GM12878 (cell line): ENCODE measurements at regions not wholly inside any gene's neighbourhood (a gene's known extent, or its start where the extent isn't known, plus 50 kb on each side); places are given as distances from the start of the nearest gene placed in this dataset.

Experiments used
- BHLHE40 ChIP-seq, 2 experiments: fragments of 450-650 bp in 1 of 2; IDR thresholded peaks; 2 replicates each; pipeline ENCODE4 v1.6.1; 2011 to 2017; ENCODE audit warnings: low read depth in 2 of 2, borderline replicate concordance in 1 of 2, improper control_type of control experiment in 1 of 2, low read length in 1 of 2, mild to moderate bottlenecking in 1 of 2
- CBX5 ChIP-seq: sonication (generic); IDR thresholded peaks from 2 replicates; pipeline ENCODE4 v1.6.1; 2016; ENCODE audit warnings: low read depth, moderate library complexity, mild to moderate bottlenecking, inconsistent platforms
- CHD2 ChIP-seq: IDR thresholded peaks from 2 replicates; pipeline ENCODE4 v1.6.1; 2011; ENCODE audit warnings: low read depth, low read length, improper control_type of control experiment, borderline replicate concordance
- CREM ChIP-seq: IDR thresholded peaks from 2 replicates; pipeline ENCODE4 v1.6.1; 2014; ENCODE audit warnings: antibody characterized with exemption, low read depth
- EGR1 ChIP-seq, 2 experiments: IDR thresholded peaks; 1 replicate in 1 of 2; 2 replicates in 1 of 2; pipeline ENCODE4 v1.6.1; 2011 to 2012; ENCODE audit warnings: low read depth in 2 of 2, low read length in 2 of 2, borderline replicate concordance in 1 of 2, mild to moderate bottlenecking in 1 of 2, moderate library complexity in 1 of 2
- EP300 ChIP-seq, 2 experiments: fragments of 150-350 bp in 1 of 2; IDR thresholded peaks; 2 replicates each; pipeline ENCODE4 v1.6.1; 2011 to 2012; ENCODE audit warnings: low read depth in 2 of 2, low read length in 2 of 2, borderline replicate concordance in 1 of 2, improper control_type of control experiment in 1 of 2, inconsistent platforms in 1 of 2; ENCODE audit not compliant: control insufficient read depth in 1 of 2
- FOS ChIP-seq: IDR thresholded peaks from 3 replicates; pipeline ENCODE4 v1.6.1; 2011; ENCODE audit warnings: borderline replicate concordance; ENCODE audit not compliant: insufficient read length; ENCODE audit errors: extremely low read depth
- GABPA ChIP-seq: IDR thresholded peaks from 2 replicates; pipeline ENCODE4 v1.6.1; 2014; ENCODE audit warnings: antibody characterized with exemption, low read depth, mild to moderate bottlenecking, inconsistent platforms
- HDAC6 ChIP-seq: fragments of 200-600 bp; sonication (generic); IDR thresholded peaks from one replicate; pipeline ENCODE4 v1.8.0; 2017; ENCODE audit warnings: antibody characterized with exemption; ENCODE audit not compliant: unreplicated experiment
- IKZF1 ChIP-seq: fragments of 450-650 bp; conservative IDR thresholded peaks from 2 replicates; pipeline ENCODE4 v1.6.1; 2017; ENCODE audit warnings: antibody characterized with exemption, mild to moderate bottlenecking
- IRF4 ChIP-seq: IDR thresholded peaks from 2 replicates; pipeline ENCODE4 v1.6.1; 2011; ENCODE audit warnings: low read depth, low read length
- IRF5 ChIP-seq: fragments of 450-650 bp; IDR thresholded peaks from 2 replicates; pipeline ENCODE4 v1.6.1; 2017; ENCODE audit warnings: borderline replicate concordance
- MEF2B ChIP-seq: fragments of 450-650 bp; IDR thresholded peaks from 2 replicates; pipeline ENCODE4 v1.6.1; 2018; ENCODE audit warnings: mild to moderate bottlenecking, moderate library complexity; ENCODE audit not compliant: partially characterized antibody, poor library complexity, severe bottlenecking
- MTA2 ChIP-seq: fragments of 450-650 bp; IDR thresholded peaks from 2 replicates; pipeline ENCODE4 v1.6.1; 2016; ENCODE audit warnings: low read depth, mild to moderate bottlenecking, moderate library complexity
- NFIC ChIP-seq: IDR thresholded peaks from 2 replicates; pipeline ENCODE4 v1.6.1; 2012; ENCODE audit warnings: low read depth, mild to moderate bottlenecking, inconsistent platforms, low read length, moderate library complexity
- NFXL1 ChIP-seq: fragments of 450-650 bp; IDR thresholded peaks from 2 replicates; pipeline ENCODE4 v1.6.1; 2017; ENCODE audit warnings: antibody characterized with exemption, mild to moderate bottlenecking, borderline replicate concordance
- PAX5 ChIP-seq: IDR thresholded peaks from 2 replicates; pipeline ENCODE4 v1.6.1; 2011; ENCODE audit warnings: low read depth, low read length, borderline replicate concordance
- POU2F2 ChIP-seq: IDR thresholded peaks from 3 replicates; pipeline ENCODE4 v1.6.1; 2011; ENCODE audit warnings: low read depth, mild to moderate bottlenecking, low read length, borderline replicate concordance
- RCOR1 ChIP-seq: conservative IDR thresholded peaks from 2 replicates; pipeline ENCODE4 v1.6.1; 2012; ENCODE audit warnings: low read depth, low read length, improper control_type of control experiment
- SIN3A ChIP-seq: IDR thresholded peaks from 2 replicates; pipeline ENCODE4 v1.6.1; 2012; ENCODE audit warnings: low read depth, low read length, improper control_type of control experiment
- SPI1 ChIP-seq: IDR thresholded peaks from 2 replicates; pipeline ENCODE4 v1.6.1; 2011; ENCODE audit warnings: low read depth, mild to moderate bottlenecking, low read length, moderate library complexity, borderline replicate concordance; ENCODE audit not compliant: insufficient read depth
- SUZ12 ChIP-seq: fragments of 200-600 bp; sonication (generic); IDR thresholded peaks from one replicate; pipeline ENCODE4 v1.6.1; 2018; ENCODE audit warnings: antibody characterized with exemption, mild to moderate bottlenecking; ENCODE audit not compliant: unreplicated experiment
- WRNIP1 ChIP-seq: IDR thresholded peaks from 2 replicates; pipeline ENCODE4 v1.6.1; 2011; ENCODE audit warnings: low read depth, low read length, improper control_type of control experiment, borderline replicate concordance
- ZNF24 ChIP-seq: fragments of 450-650 bp; IDR thresholded peaks from 2 replicates; pipeline ENCODE4 v1.6.1; 2017; ENCODE audit warnings: antibody characterized with exemption, mild to moderate bottlenecking
- ZNF622 ChIP-seq: fragments of 450-650 bp; IDR thresholded peaks from 2 replicates; pipeline ENCODE4 v1.6.1; 2017; ENCODE audit warnings: mild to moderate bottlenecking, inconsistent platforms
- TF ChIP-seq, protein P1 (sequence below): IDR thresholded peaks from 2 replicates; pipeline ENCODE4 v1.6.1; 2011; ENCODE audit warnings: mild to moderate bottlenecking, low read depth, low read length, moderate library complexity; ENCODE audit not compliant: insufficient replicate concordance
- TF ChIP-seq, protein P2 (sequence below): IDR thresholded peaks from 2 replicates; pipeline ENCODE4 v1.6.1; 2012; ENCODE audit warnings: low read depth, low read length, improper control_type of control experiment
- TF ChIP-seq, protein P3 (sequence below): fragments of 450-650 bp; IDR thresholded peaks from 2 replicates; pipeline ENCODE4 v1.6.1; 2016; ENCODE audit warnings: mild to moderate bottlenecking

DNA sequence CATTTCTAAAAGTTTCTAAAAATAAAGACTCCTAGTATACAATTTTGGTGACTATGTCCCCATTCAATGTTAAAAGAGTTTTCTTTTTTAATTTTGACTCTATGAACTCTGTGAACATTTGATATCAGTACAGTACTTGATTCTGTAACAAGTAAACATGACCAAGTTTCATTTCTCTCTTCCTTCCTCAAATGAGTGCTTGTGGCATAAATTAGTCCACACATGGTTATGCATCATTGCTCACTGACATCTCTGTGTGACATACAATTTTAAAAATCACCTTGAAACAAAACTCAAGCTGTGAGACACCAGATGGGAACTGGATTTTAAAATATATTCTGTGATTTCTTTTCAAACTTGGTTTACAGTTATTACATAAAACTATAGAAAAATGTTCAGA, 253.9 kb upstream of the MDGA2 start (continued):
- TF ChIP-seq CBX5 (0 out of 2 replicates have a peak, but pooled peaks have one; percentile 50), SUZ12 (no peak), EGR1 (IDR thresholded peaks at IDR 0.05; ENCODE audit: borderline replicate concordance in 1 of 2, low read depth in 2 of 2, low read length in 2 of 2) (no peak), NFIC (no peak), IRF5 (no peak), RCOR1 (no peak), WRNIP1 (no peak), SPI1 (peak; percentile 66; the same call in 1 of the 2 replicates), ZNF24 (peak; percentile 69), MTA2 (peak; percentile 92), ZNF622 (no peak), HDAC6 (no peak), NFXL1 (no peak), IRF4 (peak; percentile 51; the same call in 1 of the 2 replicates), EP300 (IDR thresholded peaks at IDR 0.05; ENCODE audit: borderline replicate concordance in 1 of 2, control insufficient read depth in 1 of 2, low read depth in 2 of 2, low read length in 2 of 2) (peak; percentile 68 to 82; a peak in 3 of 4 replicates), IKZF1 (0 out of 2 replicates have a peak, but pooled peaks have one; percentile 28), BHLHE40 (IDR thresholded peaks at IDR 0.05; ENCODE audit: borderline replicate concordance in 1 of 2, low read depth in 2 of 2, low read length in 1 of 2) (peak in 1 of 2 experiments; percentile 14; a peak in 1 of 4 replicates), CHD2 (peak; percentile 34; the same call in 1 of the 2 replicates), POU2F2 (0 out of 3 replicates have a peak, but pooled peaks have one; percentile 25), CREM (no peak), PAX5 (peak; percentile 86), FOS (no peak), SIN3A (no peak), GABPA (no peak), MEF2B (peak; percentile 43)
- TF ChIP-seq, protein P1, sequence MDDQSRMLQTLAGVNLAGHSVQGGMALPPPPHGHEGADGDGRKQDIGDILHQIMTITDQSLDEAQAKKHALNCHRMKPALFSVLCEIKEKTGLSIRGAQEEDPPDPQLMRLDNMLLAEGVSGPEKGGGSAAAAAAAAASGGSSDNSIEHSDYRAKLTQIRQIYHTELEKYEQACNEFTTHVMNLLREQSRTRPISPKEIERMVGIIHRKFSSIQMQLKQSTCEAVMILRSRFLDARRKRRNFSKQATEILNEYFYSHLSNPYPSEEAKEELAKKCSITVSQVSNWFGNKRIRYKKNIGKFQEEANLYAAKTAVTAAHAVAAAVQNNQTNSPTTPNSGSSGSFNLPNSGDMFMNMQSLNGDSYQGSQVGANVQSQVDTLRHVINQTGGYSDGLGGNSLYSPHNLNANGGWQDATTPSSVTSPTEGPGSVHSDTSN, result peak; percentile 21
- TF ChIP-seq, protein P2, sequence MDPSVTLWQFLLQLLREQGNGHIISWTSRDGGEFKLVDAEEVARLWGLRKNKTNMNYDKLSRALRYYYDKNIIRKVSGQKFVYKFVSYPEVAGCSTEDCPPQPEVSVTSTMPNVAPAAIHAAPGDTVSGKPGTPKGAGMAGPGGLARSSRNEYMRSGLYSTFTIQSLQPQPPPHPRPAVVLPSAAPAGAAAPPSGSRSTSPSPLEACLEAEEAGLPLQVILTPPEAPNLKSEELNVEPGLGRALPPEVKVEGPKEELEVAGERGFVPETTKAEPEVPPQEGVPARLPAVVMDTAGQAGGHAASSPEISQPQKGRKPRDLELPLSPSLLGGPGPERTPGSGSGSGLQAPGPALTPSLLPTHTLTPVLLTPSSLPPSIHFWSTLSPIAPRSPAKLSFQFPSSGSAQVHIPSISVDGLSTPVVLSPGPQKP, result no peak
- TF ChIP-seq, protein P3, sequence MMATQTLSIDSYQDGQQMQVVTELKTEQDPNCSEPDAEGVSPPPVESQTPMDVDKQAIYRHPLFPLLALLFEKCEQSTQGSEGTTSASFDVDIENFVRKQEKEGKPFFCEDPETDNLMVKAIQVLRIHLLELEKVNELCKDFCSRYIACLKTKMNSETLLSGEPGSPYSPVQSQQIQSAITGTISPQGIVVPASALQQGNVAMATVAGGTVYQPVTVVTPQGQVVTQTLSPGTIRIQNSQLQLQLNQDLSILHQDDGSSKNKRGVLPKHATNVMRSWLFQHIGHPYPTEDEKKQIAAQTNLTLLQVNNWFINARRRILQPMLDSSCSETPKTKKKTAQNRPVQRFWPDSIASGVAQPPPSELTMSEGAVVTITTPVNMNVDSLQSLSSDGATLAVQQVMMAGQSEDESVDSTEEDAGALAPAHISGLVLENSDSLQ, result peak; percentile 73
